ENCODE measurements at regions not wholly inside any gene's neighbourhood (a gene's known extent, or its start where the extent isn't known, plus 50 kb on each side); places are given as distances from the start of the nearest gene placed in this dataset.

GRCh38 chr12:61553091-61553490 is 707.1 kb upstream of the USP15 start:
- intact Hi-C loops (cut with micrococcal nuclease; ENCODE audit: unreplicated experiment), result no loop called here
- no TSS peak for BruUV-seq (replicated peaks)
- no peaks in the 10 kb centered on the region for H3K4me1 ChIP-seq (ENCODE audit: insufficient read depth, low read length, poor library complexity, severe bottlenecking)
- no peaks in the 10 kb centered on the region; the same call in 1 of the 2 replicates for H3K9me2 ChIP-seq (ENCODE audit: insufficient read depth, low read length)
- no peak overlapping the region for H3K4me3 ChIP-seq (ENCODE audit: low read depth, low read length, poor library complexity, severe bottlenecking)
- no peak overlapping the region for H3K4me2 ChIP-seq (ENCODE audit: low read length)
- POLR2A ChIA-PET, result interaction anchor here (1.0 kb wide), 1 partner anchor 19 kb away, joined by 3 read pairs; no protein-coding TSS in a partner anchor
- no peak for TF ChIP-seq EZH2phosphoT487 (IDR thresholded peaks at IDR 0.05; ENCODE audit: borderline replicate concordance, low read depth, low read length)
- TF ChIP-seq CTCF (conservative IDR thresholded peaks at IDR 0.05; ENCODE audit: low read length), result no peak
- H4K20me1 ChIP-seq (ENCODE audit: insufficient read depth, low read length), result no peaks in the 10 kb centered on the region
- CTCF ChIA-PET (ENCODE audit: unreplicated experiment), result no interaction called here
- no peak for DNase-seq (ENCODE audit: low spot score)
- no peaks in the 10 kb centered on the region for H3K9me3 ChIP-seq (ENCODE audit: low read length)
- H2AFZ ChIP-seq (ENCODE audit: low read length), result no peak overlapping the region
- no peaks in the 10 kb centered on the region for H3K79me2 ChIP-seq (ENCODE audit: insufficient read depth, low read depth, low read length)
- H3K36me3 ChIP-seq (ENCODE audit: insufficient read depth, low read length), result no peaks in the 10 kb centered on the region
- no peak overlapping the region for H3K27ac ChIP-seq (ENCODE audit: low read depth, low read length, poor library complexity, severe bottlenecking)

GRCh38 chr12:61554268-61555008 is 705.8 kb upstream of the USP15 start:
- no peak overlapping the region for H3K4me2 ChIP-seq (ENCODE audit: low read length)
- no peak for TF ChIP-seq CTCF (conservative IDR thresholded peaks at IDR 0.05; ENCODE audit: low read length)
- no peak for TF ChIP-seq EZH2phosphoT487 (IDR thresholded peaks at IDR 0.05; ENCODE audit: borderline replicate concordance, low read depth, low read length)
- CTCF ChIA-PET (ENCODE audit: unreplicated experiment), result no interaction called here
- no peaks in the 10 kb centered on the region for H3K79me2 ChIP-seq (ENCODE audit: insufficient read depth, low read depth, low read length)
- no TSS peak for BruUV-seq (replicated peaks)
- no peak overlapping the region for H3K4me3 ChIP-seq (ENCODE audit: low read depth, low read length, poor library complexity, severe bottlenecking)
- no peaks in the 10 kb centered on the region for H3K9me3 ChIP-seq (ENCODE audit: low read length)
- H3K36me3 ChIP-seq (ENCODE audit: insufficient read depth, low read length), result no peaks in the 10 kb centered on the region
- DNase-seq (ENCODE audit: low spot score), result no peak
- H4K20me1 ChIP-seq (ENCODE audit: insufficient read depth, low read length), result no peaks in the 10 kb centered on the region
- H3K27ac ChIP-seq (ENCODE audit: low read depth, low read length, poor library complexity, severe bottlenecking), result no peak overlapping the region
- intact Hi-C loops (cut with micrococcal nuclease; ENCODE audit: unreplicated experiment), result no loop called here
- no peak overlapping the region for H2AFZ ChIP-seq (ENCODE audit: low read length)
- H3K4me1 ChIP-seq (ENCODE audit: insufficient read depth, low read length, poor library complexity, severe bottlenecking), result no peaks in the 10 kb centered on the region
- POLR2A ChIA-PET, result interaction anchor here (0.6 kb wide), 1 partner anchor 1125 kb away, joined by 3 read pairs; no protein-coding TSS in a partner anchor
- H3K9me2 ChIP-seq (ENCODE audit: insufficient read depth, low read length), result no peaks in the 10 kb centered on the region; the same call in 1 of the 2 replicates

All from OCI-LY7 (cell line).